ENCODE measurements at regions not wholly inside any gene's neighbourhood (a gene's known extent, or its start where the extent isn't known, plus 50 kb on each side); places are given as distances from the start of the nearest gene placed in this dataset.

DNA sequence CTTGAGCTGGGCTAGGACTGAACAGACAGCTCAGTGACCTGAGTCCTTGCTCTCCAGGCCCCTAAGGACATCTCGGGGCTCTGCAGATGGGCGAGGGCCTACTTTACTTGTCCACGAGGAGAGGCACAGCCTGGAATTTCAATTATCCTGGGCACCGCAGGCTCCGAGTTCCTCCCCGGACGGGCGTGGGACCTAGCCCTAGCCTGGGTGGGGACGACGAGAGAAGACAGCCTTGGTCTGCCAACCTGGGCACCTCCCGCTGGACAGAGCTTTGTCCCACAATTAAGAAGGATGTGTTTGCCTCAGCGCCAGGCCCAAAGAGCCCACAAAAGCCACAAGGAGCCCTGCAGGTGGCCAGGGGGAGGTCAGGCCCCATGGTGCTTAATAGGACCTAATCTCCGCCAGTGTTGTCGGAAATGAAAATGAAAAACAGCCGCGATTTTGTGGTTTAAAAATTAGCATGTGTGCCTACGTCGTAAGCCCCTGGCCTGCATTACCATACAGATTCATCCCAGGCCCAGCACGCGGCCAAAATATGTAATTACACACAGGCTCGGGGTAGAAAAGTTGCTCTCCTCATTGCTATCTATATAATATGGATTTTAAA is 51.4 kb upstream of the LHX1 start:
- CTCF ChIA-PET = no interaction called here

More for the DNA sequence above, 51.4 kb upstream of the LHX1 start:
- no peak overlapping the region for H3K4me2 ChIP-seq (ENCODE audit: low read length)
- DNase-seq (ENCODE audit: low read depth, low spot score) = no peak
- H3K9me3 ChIP-seq (ENCODE audit: control insufficient read depth in 1 of 2, insufficient read depth in 1 of 2, low read depth in 1 of 2, low read length in 2 of 2) = no peaks in the 10 kb centered on the region
- TF ChIP-seq ELF1 (IDR thresholded peaks at IDR 0.05; ENCODE audit: borderline replicate concordance, low read depth) (no peak), CBX3 (IDR thresholded peaks at IDR 0.05; ENCODE audit: low read depth) (no peak), CTCF (IDR thresholded peaks at IDR 0.05 in 2 of 3, conservative IDR thresholded peaks at IDR 0.05 in 1 of 3; ENCODE audit: borderline replicate concordance in 1 of 3, insufficient read depth in 1 of 3, low read depth in 2 of 3, low read length in 2 of 3) (no peak), ATF3 (IDR thresholded peaks at IDR 0.05) (no peak), ZNF274 (IDR thresholded peaks at IDR 0.05; ENCODE audit: low read depth, low read length) (no peak), SIN3A (IDR thresholded peaks at IDR 0.05; ENCODE audit: low read depth) (no peak), FOSL1 (IDR thresholded peaks at IDR 0.05; ENCODE audit: low read depth) (no peak), JUND (IDR thresholded peaks at IDR 0.05) (no peak), TCF7L2 (IDR thresholded peaks at IDR 0.05; ENCODE audit: borderline replicate concordance, extremely low read depth, insufficient read depth, insufficient read length) (no peak), REST (IDR thresholded peaks at IDR 0.05; ENCODE audit: low read depth) (no peak), SRF (IDR thresholded peaks at IDR 0.05; ENCODE audit: low read depth) (no peak)
- H4K20me1 ChIP-seq (ENCODE audit: insufficient read depth) = no peaks in the 10 kb centered on the region
- H3K9me2 ChIP-seq (ENCODE audit: insufficient read depth) = no peaks in the 10 kb centered on the region
- no peaks in the 10 kb centered on the region for H3K4me1 ChIP-seq (ENCODE audit: control insufficient read depth in 1 of 2, insufficient read depth in 2 of 2, low read length in 2 of 2)
- ChIA-PET RAD21 (ENCODE audit: low non-redundant PET in 1 of 2, low total read pairs in 2 of 2, uncharacterized antibody in 2 of 2, unreplicated experiment in 2 of 2) (no interaction called here), POLR2A (no interaction called here)
- no peak overlapping the region for H3K4me3 ChIP-seq (replicated peaks in 1 of 2; ENCODE audit: low read depth in 1 of 2, low read length in 2 of 2)
- no TSS peak for BruUV-seq (replicated peaks)
- H3K9ac ChIP-seq (ENCODE audit: low read length) = no peak overlapping the region
- no peak overlapping the region for H2AFZ ChIP-seq (ENCODE audit: low read depth, low read length, poor library complexity, severe bottlenecking)
- no peaks in the 10 kb centered on the region for H3K27me3 ChIP-seq (ENCODE audit: insufficient read depth, low read length)
- no peaks in the 10 kb centered on the region for H3K36me3 ChIP-seq (ENCODE audit: control insufficient read depth in 1 of 2, insufficient read depth in 2 of 2, low read length in 2 of 2)
- H3K27ac ChIP-seq (ENCODE audit: low read depth, low read length) = no peak overlapping the region
- intact Hi-C loops (cut with micrococcal nuclease) = no loop called here
- no peak for ATAC-seq
- H3K79me2 ChIP-seq (ENCODE audit: insufficient read depth, low read length) = no peaks in the 10 kb centered on the region
